Hepatocyte (in vitro differentiated cells): ENCODE measurements at regions not wholly inside any gene's neighbourhood (a gene's known extent, or its start where the extent isn't known, plus 50 kb on each side); places are given as distances from the start of the nearest gene placed in this dataset.

Experiments
- CTCF ChIP-seq: fragments of 200-600 bp; sonication (generic); IDR thresholded peaks from 2 replicates; pipeline ENCODE4 v1.5.1; 2016; ENCODE audit warnings: antibody characterized with exemption, mild to moderate bottlenecking; ENCODE audit not compliant: poor library complexity
- EZH2 ChIP-seq: fragments of 200-600 bp; sonication (generic); IDR thresholded peaks from 2 replicates; pipeline ENCODE4 v1.6.1; 2016; ENCODE audit warnings: antibody characterized with exemption, mild to moderate bottlenecking, borderline replicate concordance
- EZH2phosphoT487 ChIP-seq: fragments of 200-600 bp; sonication (generic); IDR thresholded peaks from one replicate; pipeline ENCODE4 v1.6.1; 2018; ENCODE audit warnings: antibody characterized with exemption, mild to moderate bottlenecking, low read depth, moderate library complexity; ENCODE audit not compliant: unreplicated experiment, severe bottlenecking

GRCh38 chr14:26896447-26896846, 298.6 kb upstream of the NOVA1 start:
- TF ChIP-seq CTCF: no peak
- TF ChIP-seq EZH2phosphoT487: no peak
- no peak for TF ChIP-seq EZH2
